AG09319 (cell line): ENCODE measurements at regions not wholly inside any gene's neighbourhood (a gene's known extent, or its start where the extent isn't known, plus 50 kb on each side); places are given as distances from the start of the nearest gene placed in this dataset.

Experiments
- DNase-seq: peaks from one replicate; pipeline ENCODE4 v3.0.0-alpha.2; 2010; ENCODE audit warnings: low read depth; ENCODE audit errors: extremely low read depth
- TF ChIP-seq, protein P1 (sequence below): IDR thresholded peaks from 2 replicates; pipeline ENCODE4 v1.5.1; 2011; ENCODE audit warnings: low read depth, mild to moderate bottlenecking, inconsistent platforms, low read length, moderate library complexity

- no peak for DNase-seq
- TF ChIP-seq, protein P1, sequence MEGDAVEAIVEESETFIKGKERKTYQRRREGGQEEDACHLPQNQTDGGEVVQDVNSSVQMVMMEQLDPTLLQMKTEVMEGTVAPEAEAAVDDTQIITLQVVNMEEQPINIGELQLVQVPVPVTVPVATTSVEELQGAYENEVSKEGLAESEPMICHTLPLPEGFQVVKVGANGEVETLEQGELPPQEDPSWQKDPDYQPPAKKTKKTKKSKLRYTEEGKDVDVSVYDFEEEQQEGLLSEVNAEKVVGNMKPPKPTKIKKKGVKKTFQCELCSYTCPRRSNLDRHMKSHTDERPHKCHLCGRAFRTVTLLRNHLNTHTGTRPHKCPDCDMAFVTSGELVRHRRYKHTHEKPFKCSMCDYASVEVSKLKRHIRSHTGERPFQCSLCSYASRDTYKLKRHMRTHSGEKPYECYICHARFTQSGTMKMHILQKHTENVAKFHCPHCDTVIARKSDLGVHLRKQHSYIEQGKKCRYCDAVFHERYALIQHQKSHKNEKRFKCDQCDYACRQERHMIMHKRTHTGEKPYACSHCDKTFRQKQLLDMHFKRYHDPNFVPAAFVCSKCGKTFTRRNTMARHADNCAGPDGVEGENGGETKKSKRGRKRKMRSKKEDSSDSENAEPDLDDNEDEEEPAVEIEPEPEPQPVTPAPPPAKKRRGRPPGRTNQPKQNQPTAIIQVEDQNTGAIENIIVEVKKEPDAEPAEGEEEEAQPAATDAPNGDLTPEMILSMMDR = no peak
These were observed 110.2 kb upstream of the CNR1 start for GRCh38 chr6:88276331-88276730.

- no peak for DNase-seq
- TF ChIP-seq, protein P1 = no peak
These were observed 102.4 kb upstream of the CNR1 start for GRCh38 chr6:88268508-88268907.

- TF ChIP-seq, protein P1 = no peak
- no peak for DNase-seq
These were observed 100.0 kb upstream of the CNR1 start for GRCh38 chr6:88266126-88266525.

- TF ChIP-seq, protein P1 = no peak
- DNase-seq = no peak
These were observed 97.4 kb upstream of the CNR1 start for GRCh38 chr6:88263591-88263990.

DNA sequence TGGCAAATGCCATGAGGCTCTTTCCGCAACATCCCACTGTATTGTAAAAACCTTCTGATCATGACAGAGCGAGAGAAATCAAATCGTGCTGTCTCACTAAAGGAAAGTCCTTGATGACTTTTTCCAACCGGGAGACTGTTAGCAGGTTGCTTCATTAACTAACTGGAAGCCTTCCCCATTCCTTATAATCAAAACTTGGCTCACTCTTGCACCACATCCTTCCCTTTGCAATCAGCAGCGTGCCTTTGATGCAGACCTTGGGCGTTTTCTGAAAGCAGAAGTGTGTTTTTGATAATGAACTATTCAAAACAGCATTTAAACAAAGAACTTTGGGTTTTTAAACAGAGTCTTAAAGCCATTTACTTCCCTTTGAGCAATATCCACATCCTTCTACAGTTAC, 96.2 kb upstream of the CNR1 start:
- TF ChIP-seq, protein P1 = no peak
- DNase-seq = no peak

DNA sequence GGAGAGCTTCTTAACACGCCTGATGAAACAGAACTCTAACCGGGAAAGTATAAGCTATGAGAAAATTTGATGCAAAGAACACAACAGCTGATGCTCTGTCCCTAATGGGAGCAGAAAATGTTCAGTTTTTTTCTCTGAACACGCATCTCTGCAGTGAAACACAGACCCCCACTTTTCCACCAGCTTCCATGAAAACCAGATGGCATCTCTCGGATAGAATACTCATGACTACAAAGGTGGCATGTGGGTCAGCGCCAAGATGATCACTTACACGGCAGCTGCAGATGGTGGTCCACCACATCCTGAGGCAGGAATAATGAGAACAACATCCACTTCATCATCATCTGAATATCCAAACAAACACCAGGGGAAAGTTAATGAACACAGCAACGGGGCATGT, 85.2 kb upstream of the CNR1 start:
- no peak for DNase-seq
- TF ChIP-seq, protein P1 = no peak

DNA sequence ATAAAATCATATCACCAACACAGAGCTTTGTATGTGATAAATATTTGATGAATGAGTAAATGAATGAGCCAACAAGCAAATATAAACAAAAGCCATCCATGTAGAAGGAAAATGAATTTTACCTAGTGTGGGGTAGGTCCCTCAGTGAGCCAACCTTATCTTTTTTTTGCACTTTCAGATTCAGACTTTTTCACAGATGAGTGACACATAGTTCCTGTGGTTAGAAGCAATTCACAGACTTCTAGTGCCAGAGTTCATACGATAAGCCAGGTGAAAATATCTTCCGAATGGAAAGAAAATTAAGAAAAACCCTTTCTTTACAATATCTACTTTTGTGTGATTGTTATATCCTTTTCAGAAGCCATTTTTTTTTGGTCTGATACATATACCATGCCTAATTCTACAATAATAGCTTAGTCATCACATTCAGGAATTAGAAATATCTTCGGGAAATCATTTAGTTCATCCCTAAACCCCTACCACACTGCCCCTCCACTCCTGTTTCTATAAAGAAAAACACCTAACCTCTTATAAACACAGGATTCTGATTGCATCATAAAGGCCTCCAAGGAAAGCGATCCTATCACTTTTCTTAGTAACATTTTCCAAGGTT, 82.7 kb upstream of the CNR1 start:
- TF ChIP-seq, protein P1 = no peak
- DNase-seq = no peak
